ENCODE measurements at regions not wholly inside any gene's neighbourhood (a gene's known extent, or its start where the extent isn't known, plus 50 kb on each side); places are given as distances from the start of the nearest gene placed in this dataset.

DNA sequence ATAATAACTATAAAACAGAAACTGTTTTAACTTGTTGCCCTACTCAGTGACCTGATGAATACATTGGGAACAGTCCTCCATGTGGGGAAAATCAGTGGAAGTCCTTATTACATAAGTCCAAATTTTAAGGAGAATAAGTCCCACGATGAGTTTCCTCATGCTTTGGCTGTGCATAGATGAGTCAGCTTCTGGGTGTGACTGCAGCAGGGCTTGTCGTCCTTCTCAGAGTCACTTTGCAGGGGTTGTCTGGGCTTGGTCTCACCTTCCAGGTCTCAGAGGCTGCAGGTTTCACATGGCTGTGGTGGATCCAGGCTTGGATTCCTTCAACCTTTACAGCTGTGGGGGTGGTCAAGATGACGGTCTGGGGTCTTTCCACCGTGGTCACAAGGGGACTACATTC is 85.6 kb downstream of the SLC25A15 start:
- CTCF ChIA-PET, result interaction anchor here (0.6 to 1.3 kb wide), 3 partner anchors 12 to 63 kb away, joined by 3 read pairs; no protein-coding TSS in a partner anchor
- POLR2A ChIA-PET, result no interaction called here

DNA sequence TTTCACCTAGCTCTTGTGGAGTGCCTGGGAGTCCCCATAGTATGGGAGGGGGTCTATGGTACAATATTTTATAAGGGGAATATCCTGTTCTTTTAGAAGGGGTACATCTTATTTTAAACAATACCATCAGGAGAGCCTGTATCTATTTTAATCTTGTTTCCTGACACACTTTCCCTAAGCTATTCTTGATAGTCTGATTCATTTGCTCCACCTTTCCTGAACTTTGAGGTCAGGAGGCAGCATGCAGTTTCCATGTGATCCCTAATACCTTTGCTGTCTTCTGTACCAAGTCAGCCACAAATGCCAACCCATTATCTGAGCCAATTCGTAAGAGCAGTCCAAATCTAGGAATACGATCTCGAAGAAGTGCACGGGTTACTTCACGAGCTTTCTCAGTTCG is 86.2 kb downstream of the SLC25A15 start:
- ChIA-PET CTCF (interaction anchor here (0.6 to 1.3 kb wide), 3 partner anchors 12 to 64 kb away, joined by 3 read pairs; no protein-coding TSS in a partner anchor), POLR2A (no interaction called here)
- H3K4me2 ChIP-seq, result no peak overlapping the region
- DNase-seq (ENCODE audit: low read depth in 1 of 2, low spot score in 1 of 2) (no peak), FAIRE-seq (no peak), ATAC-seq (no peak)
- TF ChIP-seq HOXA7 (CRISPR knock-in tag; IDR thresholded peaks at IDR 0.05) (no peak), EP300 (IDR thresholded peaks at IDR 0.05) (no peak), RARB (CRISPR knock-in tag; IDR thresholded peaks at IDR 0.05) (no peak), NR3C1 (IDR thresholded peaks at IDR 0.05) (no peak), SMC3 (IDR thresholded peaks at IDR 0.05) (no peak), GATA3 (IDR thresholded peaks at IDR 0.05; ENCODE audit: borderline replicate concordance) (no peak), HOXB5 (CRISPR knock-in tag; IDR thresholded peaks at IDR 0.05) (no peak), MAZ (IDR thresholded peaks at IDR 0.05; ENCODE audit: borderline replicate concordance, low read depth, low read length) (no peak), FOXS1 (CRISPR knock-in tag; IDR thresholded peaks at IDR 0.05) (no peak)
- WGBS (ENCODE audit: missing lambda C conversion rate), result 88% methylated on average over 6 of the region's 6 CpGs
- 0 out of 3 replicates have a peak, but pooled peaks cover 2% of the 10 kb centered on the region for H3K9me3 ChIP-seq
- no peak overlapping the region for H3K4me3 ChIP-seq
- no peaks in the 10 kb centered on the region for H3K4me1 ChIP-seq
- no peak overlapping the region for H3K27ac ChIP-seq

More for the DNA sequence above, 85.6 kb downstream of the SLC25A15 start:
- no peak for DNase-seq (ENCODE audit: low read depth in 1 of 2, low spot score in 1 of 2)
- no peak for TF ChIP-seq RNF2 (IDR thresholded peaks at IDR 0.05; ENCODE audit: borderline replicate concordance, low read depth)
- TF ChIP-seq, protein P1, sequence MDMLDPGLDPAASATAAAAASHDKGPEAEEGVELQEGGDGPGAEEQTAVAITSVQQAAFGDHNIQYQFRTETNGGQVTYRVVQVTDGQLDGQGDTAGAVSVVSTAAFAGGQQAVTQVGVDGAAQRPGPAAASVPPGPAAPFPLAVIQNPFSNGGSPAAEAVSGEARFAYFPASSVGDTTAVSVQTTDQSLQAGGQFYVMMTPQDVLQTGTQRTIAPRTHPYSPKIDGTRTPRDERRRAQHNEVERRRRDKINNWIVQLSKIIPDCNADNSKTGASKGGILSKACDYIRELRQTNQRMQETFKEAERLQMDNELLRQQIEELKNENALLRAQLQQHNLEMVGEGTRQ (IDR thresholded peaks at IDR 0.05), result no peak
- no peak for TF ChIP-seq EHF (CRISPR knock-in tag; IDR thresholded peaks at IDR 0.05)
- TF ChIP-seq, protein P2, sequence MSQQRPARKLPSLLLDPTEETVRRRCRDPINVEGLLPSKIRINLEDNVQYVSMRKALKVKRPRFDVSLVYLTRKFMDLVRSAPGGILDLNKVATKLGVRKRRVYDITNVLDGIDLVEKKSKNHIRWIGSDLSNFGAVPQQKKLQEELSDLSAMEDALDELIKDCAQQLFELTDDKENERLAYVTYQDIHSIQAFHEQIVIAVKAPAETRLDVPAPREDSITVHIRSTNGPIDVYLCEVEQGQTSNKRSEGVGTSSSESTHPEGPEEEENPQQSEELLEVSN (IDR thresholded peaks at IDR 0.05; ENCODE audit: borderline replicate concordance, low read depth), result no peak
- TF ChIP-seq HOXB13 (CRISPR knock-in tag; IDR thresholded peaks at IDR 0.05; ENCODE audit: low read depth), result no peak
- TF ChIP-seq FOXS1 (CRISPR knock-in tag; IDR thresholded peaks at IDR 0.05), result no peak
- no peak for TF ChIP-seq HEYL (CRISPR knock-in tag; IDR thresholded peaks at IDR 0.05)
- TF ChIP-seq, protein P3, sequence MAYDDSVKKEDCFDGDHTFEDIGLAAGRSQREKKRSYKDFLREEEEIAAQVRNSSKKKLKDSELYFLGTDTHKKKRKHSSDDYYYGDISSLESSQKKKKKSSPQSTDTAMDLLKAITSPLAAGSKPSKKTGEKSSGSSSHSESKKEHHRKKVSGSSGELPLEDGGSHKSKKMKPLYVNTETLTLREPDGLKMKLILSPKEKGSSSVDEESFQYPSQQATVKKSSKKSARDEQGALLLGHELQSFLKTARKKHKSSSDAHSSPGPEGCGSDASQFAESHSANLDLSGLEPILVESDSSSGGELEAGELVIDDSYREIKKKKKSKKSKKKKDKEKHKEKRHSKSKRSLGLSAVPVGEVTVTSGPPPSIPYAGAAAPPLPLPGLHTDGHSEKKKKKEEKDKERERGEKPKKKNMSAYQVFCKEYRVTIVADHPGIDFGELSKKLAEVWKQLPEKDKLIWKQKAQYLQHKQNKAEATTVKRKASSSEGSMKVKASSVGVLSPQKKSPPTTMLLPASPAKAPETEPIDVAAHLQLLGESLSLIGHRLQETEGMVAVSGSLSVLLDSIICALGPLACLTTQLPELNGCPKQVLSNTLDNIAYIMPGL (CRISPR knock-in tag; IDR thresholded peaks at IDR 0.05; ENCODE audit: borderline replicate concordance), result no peak
- no peak for TF ChIP-seq JUN (IDR thresholded peaks at IDR 0.05)
- TF ChIP-seq, protein P4, sequence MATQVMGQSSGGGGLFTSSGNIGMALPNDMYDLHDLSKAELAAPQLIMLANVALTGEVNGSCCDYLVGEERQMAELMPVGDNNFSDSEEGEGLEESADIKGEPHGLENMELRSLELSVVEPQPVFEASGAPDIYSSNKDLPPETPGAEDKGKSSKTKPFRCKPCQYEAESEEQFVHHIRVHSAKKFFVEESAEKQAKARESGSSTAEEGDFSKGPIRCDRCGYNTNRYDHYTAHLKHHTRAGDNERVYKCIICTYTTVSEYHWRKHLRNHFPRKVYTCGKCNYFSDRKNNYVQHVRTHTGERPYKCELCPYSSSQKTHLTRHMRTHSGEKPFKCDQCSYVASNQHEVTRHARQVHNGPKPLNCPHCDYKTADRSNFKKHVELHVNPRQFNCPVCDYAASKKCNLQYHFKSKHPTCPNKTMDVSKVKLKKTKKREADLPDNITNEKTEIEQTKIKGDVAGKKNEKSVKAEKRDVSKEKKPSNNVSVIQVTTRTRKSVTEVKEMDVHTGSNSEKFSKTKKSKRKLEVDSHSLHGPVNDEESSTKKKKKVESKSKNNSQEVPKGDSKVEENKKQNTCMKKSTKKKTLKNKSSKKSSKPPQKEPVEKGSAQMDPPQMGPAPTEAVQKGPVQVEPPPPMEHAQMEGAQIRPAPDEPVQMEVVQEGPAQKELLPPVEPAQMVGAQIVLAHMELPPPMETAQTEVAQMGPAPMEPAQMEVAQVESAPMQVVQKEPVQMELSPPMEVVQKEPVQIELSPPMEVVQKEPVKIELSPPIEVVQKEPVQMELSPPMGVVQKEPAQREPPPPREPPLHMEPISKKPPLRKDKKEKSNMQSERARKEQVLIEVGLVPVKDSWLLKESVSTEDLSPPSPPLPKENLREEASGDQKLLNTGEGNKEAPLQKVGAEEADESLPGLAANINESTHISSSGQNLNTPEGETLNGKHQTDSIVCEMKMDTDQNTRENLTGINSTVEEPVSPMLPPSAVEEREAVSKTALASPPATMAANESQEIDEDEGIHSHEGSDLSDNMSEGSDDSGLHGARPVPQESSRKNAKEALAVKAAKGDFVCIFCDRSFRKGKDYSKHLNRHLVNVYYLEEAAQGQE (IDR thresholded peaks at IDR 0.05), result no peak
- TF ChIP-seq, protein P5, sequence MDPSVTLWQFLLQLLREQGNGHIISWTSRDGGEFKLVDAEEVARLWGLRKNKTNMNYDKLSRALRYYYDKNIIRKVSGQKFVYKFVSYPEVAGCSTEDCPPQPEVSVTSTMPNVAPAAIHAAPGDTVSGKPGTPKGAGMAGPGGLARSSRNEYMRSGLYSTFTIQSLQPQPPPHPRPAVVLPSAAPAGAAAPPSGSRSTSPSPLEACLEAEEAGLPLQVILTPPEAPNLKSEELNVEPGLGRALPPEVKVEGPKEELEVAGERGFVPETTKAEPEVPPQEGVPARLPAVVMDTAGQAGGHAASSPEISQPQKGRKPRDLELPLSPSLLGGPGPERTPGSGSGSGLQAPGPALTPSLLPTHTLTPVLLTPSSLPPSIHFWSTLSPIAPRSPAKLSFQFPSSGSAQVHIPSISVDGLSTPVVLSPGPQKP (IDR thresholded peaks at IDR 0.05; ENCODE audit: low read depth, low read length), result no peak
- TF ChIP-seq CBX2 (IDR thresholded peaks at IDR 0.05; ENCODE audit: borderline replicate concordance, low read depth), result no peak
- TF ChIP-seq MAFK (IDR thresholded peaks at IDR 0.05; ENCODE audit: partially characterized antibody), result no peak
- TF ChIP-seq HOXB5 (CRISPR knock-in tag; IDR thresholded peaks at IDR 0.05), result no peak
- WGBS (ENCODE audit: missing lambda C conversion rate), result 50% methylated on average over 4 of the region's 4 CpGs
- no peak for ATAC-seq
- FAIRE-seq, result no peak
- H3K4me3 ChIP-seq, result no peak overlapping the region
- no peak overlapping the region for H3K27ac ChIP-seq
- no peaks in the 10 kb centered on the region for H3K4me1 ChIP-seq
- H3K4me2 ChIP-seq, result no peak overlapping the region
- H3K9me3 ChIP-seq, result 0 out of 3 replicates have a peak, but pooled peaks cover 2% of the 10 kb centered on the region
